ENCODE measurements at regions not wholly inside any gene's neighbourhood (a gene's known extent, or its start where the extent isn't known, plus 50 kb on each side); places are given as distances from the start of the nearest gene placed in this dataset.

- Mint-ChIP-seq H3K9me3 (ENCODE audit: low read depth) (no peaks in the 10 kb centered on the region), H3K27me3 (no peaks in the 10 kb centered on the region), H3K27ac (no peak overlapping the region), H3K4me3 (ENCODE audit: low read depth) (no peak overlapping the region), H3K4me1 (ENCODE audit: low read depth) (peaks cover 3% of the 10 kb centered on the region), H3K36me3 (ENCODE audit: insufficient read depth) (no peaks in the 10 kb centered on the region)
- no peak for DNase-seq (ENCODE audit: low spot score, unreplicated experiment)
- TF ChIP-seq CTCF (IDR thresholded peaks at IDR 0.05; ENCODE audit: unreplicated experiment): no peak
These were observed 512.3 kb upstream of the PCDH9 start for GRCh38 chr13:67742478-67742877.

GRCh38 chr13:67740871-67741535, 510.9 kb upstream of the PCDH9 start:
- Mint-ChIP-seq H3K27ac (no peak overlapping the region), H3K9me3 (ENCODE audit: low read depth) (no peaks in the 10 kb centered on the region), H3K4me1 (ENCODE audit: low read depth) (peaks cover 6% of the 10 kb centered on the region)

GRCh38 chr13:67736646-67737420, 506.7 kb upstream of the PCDH9 start:
- Mint-ChIP-seq H3K9me3 (ENCODE audit: low read depth) (no peaks in the 10 kb centered on the region), H3K27ac (no peak overlapping the region), H3K36me3 (ENCODE audit: insufficient read depth) (no peaks in the 10 kb centered on the region), H3K27me3 (peaks cover 3% of the 10 kb centered on the region), H3K4me3 (ENCODE audit: low read depth) (no peak overlapping the region), H3K4me1 (ENCODE audit: low read depth) (peaks cover 6% of the 10 kb centered on the region)
- TF ChIP-seq CTCF (IDR thresholded peaks at IDR 0.05; ENCODE audit: unreplicated experiment): peak; percentile 60
- DNase-seq (ENCODE audit: low spot score, unreplicated experiment): peak; percentile 12

More at GRCh38 chr13:67740871-67741535, 510.9 kb upstream of the PCDH9 start:
- Mint-ChIP-seq H3K36me3 (ENCODE audit: insufficient read depth) (no peaks in the 10 kb centered on the region), H3K4me3 (ENCODE audit: low read depth) (no peak overlapping the region), H3K27me3 (no peaks in the 10 kb centered on the region)
- no peak for DNase-seq (ENCODE audit: low spot score, unreplicated experiment)
- no peak for TF ChIP-seq CTCF (IDR thresholded peaks at IDR 0.05; ENCODE audit: unreplicated experiment)

- Mint-ChIP-seq H3K4me3 (ENCODE audit: low read depth) (no peak overlapping the region), H3K9me3 (ENCODE audit: low read depth) (no peaks in the 10 kb centered on the region), H3K27ac (no peak overlapping the region), H3K27me3 (peaks cover 3% of the 10 kb centered on the region), H3K4me1 (ENCODE audit: low read depth) (peaks cover 3% of the 10 kb centered on the region), H3K36me3 (ENCODE audit: insufficient read depth) (no peaks in the 10 kb centered on the region)
- no peak for DNase-seq (ENCODE audit: low spot score, unreplicated experiment)
- no peak for TF ChIP-seq CTCF (IDR thresholded peaks at IDR 0.05; ENCODE audit: unreplicated experiment)
These were observed 505.5 kb upstream of the PCDH9 start for GRCh38 chr13:67735651-67736050.

GRCh38 chr13:67726979-67727378, 496.8 kb upstream of the PCDH9 start:
- Mint-ChIP-seq H3K27ac (no peak overlapping the region), H3K9me3 (ENCODE audit: low read depth) (peaks cover 25% of the 10 kb centered on the region), H3K27me3 (no peaks in the 10 kb centered on the region), H3K4me3 (ENCODE audit: low read depth) (no peak overlapping the region), H3K4me1 (ENCODE audit: low read depth) (no peaks in the 10 kb centered on the region), H3K36me3 (ENCODE audit: insufficient read depth) (peaks cover 3% of the 10 kb centered on the region)
- no peak for DNase-seq (ENCODE audit: low spot score, unreplicated experiment)
- no peak for TF ChIP-seq CTCF (IDR thresholded peaks at IDR 0.05; ENCODE audit: unreplicated experiment)

Measured in progenitor cell of endocrine pancreas (in vitro differentiated cells).